Hepatocyte (in vitro differentiated cells): ENCODE measurements at regions not wholly inside any gene's neighbourhood (a gene's known extent, or its start where the extent isn't known, plus 50 kb on each side); places are given as distances from the start of the nearest gene placed in this dataset.

Experiments
- CTCF ChIP-seq: fragments of 200-600 bp; sonication (generic); IDR thresholded peaks from 2 replicates; pipeline ENCODE4 v1.5.1; 2016; ENCODE audit warnings: antibody characterized with exemption, mild to moderate bottlenecking; ENCODE audit not compliant: poor library complexity
- EZH2phosphoT487 ChIP-seq: fragments of 200-600 bp; sonication (generic); IDR thresholded peaks from one replicate; pipeline ENCODE4 v1.6.1; 2018; ENCODE audit warnings: antibody characterized with exemption, mild to moderate bottlenecking, low read depth, moderate library complexity; ENCODE audit not compliant: unreplicated experiment, severe bottlenecking

GRCh38 chr1:234892642-234893041, 236.0 kb downstream of the TOMM20 start:
- no peak for TF ChIP-seq EZH2phosphoT487
- no peak for TF ChIP-seq CTCF
